Erythroblast (primary cell): ENCODE measurements at regions not wholly inside any gene's neighbourhood (a gene's known extent, or its start where the extent isn't known, plus 50 kb on each side); places are given as distances from the start of the nearest gene placed in this dataset.
"Not testable (repeated sequence)": the region's sequence is repeated elsewhere in the genome, so short reads cannot be mapped to it uniquely, and the experiment has no call there.

Experiments used
- DNase-seq, 2 experiments: peaks; one replicate each; lab custom pipeline; 2025; lab: John Stamatoyannopoulos, UW
- GATA1 ChIP-seq: IDR thresholded peaks from 2 replicates; pipeline ENCODE4 v1.6.1; 2011; ENCODE audit warnings: low read depth, mild to moderate bottlenecking, control low read depth, low read length, moderate library complexity
- POLR2A ChIP-seq: IDR thresholded peaks from 2 replicates; pipeline ENCODE4 v1.6.1; 2011; ENCODE audit warnings: mild to moderate bottlenecking, low read length

DNA sequence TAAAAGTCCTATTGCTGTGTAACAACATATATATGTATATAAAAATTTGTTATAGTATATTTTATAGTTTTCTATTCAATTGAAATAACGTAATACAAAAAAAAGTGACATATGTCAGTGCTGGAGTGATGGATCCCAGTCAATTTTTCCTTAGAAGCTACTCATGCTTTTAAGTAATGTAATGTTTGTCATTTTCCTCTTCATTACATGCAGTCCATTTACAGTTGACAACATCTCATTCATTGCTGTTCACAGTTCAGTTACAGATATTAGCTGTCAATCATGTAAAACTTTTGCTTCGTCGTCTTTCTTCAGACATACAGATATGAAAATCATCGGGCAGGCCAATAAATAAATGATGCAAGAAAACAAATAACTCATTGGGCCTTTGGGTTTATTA lies 525.1 kb upstream of the PRR20A start:
- DNase-seq: no peak
- TF ChIP-seq GATA1 (no peak), POLR2A (no peak)

DNA sequence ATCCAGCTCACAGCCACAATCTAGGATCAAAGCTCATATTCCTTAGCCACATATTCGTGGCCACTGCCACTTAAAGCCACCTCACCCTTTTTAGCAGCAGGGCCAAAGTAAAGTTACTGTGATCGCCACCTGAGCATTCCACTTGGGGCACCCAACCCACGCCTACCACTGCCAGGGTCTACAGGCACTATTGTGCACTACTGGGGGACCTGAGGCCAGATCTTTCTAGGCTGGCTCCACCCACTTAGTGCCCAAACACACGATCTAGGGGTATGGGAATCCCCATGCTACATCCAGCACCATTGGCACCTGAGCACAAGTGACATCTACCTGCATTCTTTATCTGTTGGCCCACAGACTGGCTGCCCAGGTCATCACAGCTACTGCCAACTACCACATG lies 517.9 kb upstream of the PRR20A start:
- TF ChIP-seq GATA1 (no peak), POLR2A (no peak)

DNA sequence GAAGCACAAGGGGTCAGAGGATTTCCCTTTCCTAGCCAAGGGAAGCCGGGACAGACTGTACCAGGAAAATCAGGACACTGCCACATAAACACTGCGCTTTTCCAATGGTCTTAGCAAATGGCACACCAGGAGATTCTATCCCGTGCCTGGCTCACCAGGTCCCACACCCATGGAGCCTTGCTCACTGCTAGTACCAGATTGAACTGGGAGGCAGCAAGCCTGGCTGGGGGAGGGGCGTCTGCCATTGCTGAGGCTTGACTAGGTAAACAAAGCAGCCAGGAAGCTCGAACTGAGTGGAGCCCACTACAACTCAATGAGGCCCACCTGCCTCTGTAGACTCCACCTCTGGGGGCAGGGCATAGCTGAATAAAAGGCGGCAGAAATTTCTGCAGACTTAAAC lies 511.8 kb upstream of the PRR20A start:
- DNase-seq: not testable (repeated sequence)

More for the DNA sequence above, 517.9 kb upstream of the PRR20A start:
- no peak for DNase-seq

DNA sequence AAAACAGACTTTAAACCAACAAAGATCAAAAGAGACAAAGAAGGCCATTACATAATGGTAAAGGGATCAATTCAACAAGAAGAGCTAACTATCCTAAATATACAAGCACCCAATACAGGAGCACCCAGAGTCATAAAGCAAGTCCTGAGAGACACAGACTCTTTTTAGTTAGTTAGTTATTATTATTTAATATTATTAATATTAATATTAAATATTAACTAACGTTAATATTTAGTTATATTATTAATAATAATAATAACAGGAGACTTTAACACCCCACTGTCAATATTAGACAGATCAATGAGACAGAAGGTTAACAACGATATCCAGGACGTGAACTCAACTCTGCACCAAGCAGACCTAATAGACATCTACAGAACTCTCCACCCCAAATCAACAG lies 509.7 kb upstream of the PRR20A start:
- not testable (repeated sequence) for DNase-seq

DNA sequence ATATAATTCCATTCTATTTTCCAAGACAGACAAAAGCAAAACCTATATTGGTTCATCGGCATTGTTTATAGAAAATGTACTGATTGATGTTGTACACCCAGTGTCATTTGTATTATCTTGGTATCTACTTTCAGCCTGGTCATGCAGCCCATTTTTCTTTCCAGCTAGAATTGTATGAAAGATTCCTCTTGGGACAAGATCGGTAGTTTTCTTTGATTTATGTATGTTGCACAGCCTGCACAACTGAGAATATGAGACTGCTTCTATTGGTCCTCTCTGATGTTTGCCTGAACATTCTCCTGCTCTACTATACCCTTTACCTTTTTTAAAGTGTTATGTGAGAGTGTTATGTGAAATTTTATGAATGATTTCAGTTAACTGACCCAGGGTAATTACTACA lies 487.7 kb upstream of the PRR20A start:
- no peak for DNase-seq
- TF ChIP-seq POLR2A (no peak), GATA1 (no peak)

DNA sequence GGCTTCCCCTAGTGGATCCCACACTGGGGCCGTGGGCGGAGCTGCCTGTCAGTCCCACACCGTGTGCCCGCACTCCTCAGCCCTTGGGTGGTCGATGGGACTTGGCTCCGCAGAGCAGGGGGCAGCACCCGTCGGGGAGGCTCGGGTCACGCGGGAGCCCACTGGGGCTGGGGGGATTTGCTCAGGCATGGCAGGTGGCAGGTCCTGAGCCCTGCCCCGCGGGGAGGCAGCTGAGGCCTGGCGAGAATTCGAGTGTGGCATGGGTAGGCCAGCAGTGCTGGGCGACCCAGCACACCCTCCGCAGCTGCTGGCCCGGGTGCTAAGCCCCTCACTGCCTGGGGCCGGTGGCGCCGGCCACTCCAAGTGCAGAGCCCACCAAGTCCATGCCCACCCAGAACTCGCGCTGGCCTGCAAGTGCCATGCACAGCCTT lies 481.7 kb upstream of the PRR20A start:
- no peak for TF ChIP-seq POLR2A
- no peak for TF ChIP-seq GATA1
- DNase-seq: no peak

DNA sequence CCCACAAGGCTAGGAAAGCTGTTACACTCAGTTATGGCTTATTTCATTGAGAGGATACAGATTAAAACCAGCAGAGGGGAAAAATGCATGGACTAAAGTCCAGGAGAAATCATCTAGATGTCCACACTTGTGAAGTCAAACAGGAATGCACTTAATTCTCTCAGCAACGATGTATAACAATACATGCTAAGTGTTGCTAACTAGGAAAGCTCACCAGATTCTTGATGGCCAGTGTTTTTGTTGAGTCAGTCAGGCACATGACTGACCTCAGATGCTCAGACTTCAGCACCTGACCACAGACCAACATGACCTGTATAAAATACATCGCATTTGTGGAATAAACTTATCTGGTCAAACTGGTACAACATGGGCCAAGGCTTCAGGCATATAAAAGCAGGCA lies 470.2 kb upstream of the PRR20A start:
- DNase-seq: no peak
- no peak for TF ChIP-seq POLR2A
- no peak for TF ChIP-seq GATA1

DNA sequence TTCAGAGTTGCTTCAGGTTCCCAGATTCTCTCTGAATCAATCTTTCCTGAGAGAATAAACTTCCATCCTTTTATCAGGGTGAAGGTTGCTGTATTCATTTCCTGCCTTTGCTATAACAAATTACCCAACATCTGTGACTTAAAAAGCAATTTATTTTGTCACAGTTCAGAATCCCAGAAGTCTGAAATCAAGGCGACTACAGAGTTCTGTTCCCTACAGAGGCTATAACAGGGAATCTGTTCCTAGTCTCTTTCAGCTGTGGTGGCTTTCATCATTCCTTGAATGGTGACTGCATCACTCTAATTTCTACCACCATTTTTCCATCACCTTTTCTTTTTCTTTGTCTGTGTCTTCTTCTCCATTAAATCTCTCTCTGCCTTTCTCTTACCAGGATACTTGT lies 459.3 kb upstream of the PRR20A start:
- TF ChIP-seq POLR2A (no peak), GATA1 (no peak)
- DNase-seq: no peak

DNA sequence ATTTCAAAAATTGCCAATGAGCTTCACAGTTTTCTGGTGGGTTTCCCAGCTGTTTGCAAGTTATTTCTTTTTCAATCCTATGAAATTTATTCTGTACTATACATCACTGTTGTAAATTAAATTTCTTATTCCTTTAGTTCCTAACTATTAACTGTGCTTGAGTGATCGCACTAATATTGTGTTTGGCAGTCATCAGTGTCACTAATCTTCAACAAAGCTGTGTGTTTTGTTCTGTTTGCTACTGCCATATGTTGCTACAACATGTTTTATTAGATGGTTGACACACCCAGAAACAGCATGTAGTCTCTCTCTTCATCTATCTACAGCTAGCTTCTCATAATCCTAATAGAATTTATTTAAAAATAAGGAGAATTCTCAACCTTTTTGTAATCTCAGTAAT lies 453.6 kb upstream of the PRR20A start:
- DNase-seq: no peak
- TF ChIP-seq GATA1: no peak
- TF ChIP-seq POLR2A: no peak

DNA sequence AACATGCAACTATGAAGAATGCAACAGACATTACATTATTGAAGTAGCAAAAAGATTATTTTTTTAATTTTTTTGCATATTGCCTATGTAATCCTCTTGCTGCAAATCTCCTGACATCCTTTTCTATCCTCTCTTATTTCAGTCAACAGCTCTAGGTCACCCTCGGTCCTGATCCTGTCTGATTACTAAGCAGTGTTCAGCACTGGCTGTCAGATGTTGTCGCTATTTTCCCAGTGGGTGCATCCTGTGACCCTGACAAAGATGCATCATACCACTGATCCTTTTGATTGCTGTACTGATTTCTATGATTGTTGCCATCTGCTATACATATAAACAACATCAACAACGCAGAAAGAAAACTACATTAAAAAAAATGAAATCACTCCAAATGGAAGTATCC lies 443.7 kb upstream of the PRR20A start:
- DNase-seq: no peak

DNA sequence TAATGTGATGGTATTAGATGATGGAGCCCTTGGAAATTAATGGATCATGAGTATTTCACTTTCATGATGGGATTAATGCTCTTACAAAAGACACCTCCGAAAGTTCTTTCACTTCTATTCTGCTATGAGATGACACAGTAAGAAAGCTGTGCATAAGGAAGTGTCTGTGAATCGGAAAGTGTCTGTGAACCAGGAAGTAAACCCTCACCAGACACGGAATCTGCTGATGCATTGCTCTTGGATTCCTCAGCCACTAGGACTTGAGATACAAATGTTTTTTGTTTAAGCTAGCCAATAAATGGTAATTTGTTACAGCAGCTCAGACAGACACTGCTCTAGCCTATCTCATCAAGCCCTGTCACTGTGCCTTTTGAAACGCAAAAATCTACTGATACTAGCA lies 440.4 kb upstream of the PRR20A start:
- no peak for TF ChIP-seq POLR2A
- TF ChIP-seq GATA1: no peak
- DNase-seq: no peak

More for the DNA sequence above, 443.7 kb upstream of the PRR20A start:
- TF ChIP-seq POLR2A (no peak), GATA1 (no peak)

DNA sequence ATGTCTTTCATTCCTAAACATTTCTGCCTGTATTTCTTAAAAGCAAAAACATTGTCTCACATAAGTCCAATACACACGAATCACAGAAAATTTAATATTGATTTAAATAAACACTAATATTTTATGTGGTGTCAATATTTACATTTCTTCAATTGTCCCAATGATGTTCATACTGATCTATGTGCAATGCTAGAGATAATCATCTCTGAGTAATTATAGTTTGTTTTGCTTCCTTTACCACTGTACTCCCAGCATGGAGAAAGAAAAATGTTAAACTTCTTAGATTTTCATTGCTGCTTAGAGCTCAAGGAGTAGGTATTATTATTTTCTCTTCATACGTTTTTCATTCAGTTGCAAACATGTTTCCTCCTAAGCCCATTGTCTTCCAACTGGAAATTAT lies 434.2 kb upstream of the PRR20A start:
- TF ChIP-seq POLR2A (no peak), GATA1 (no peak)
- DNase-seq: no peak

DNA sequence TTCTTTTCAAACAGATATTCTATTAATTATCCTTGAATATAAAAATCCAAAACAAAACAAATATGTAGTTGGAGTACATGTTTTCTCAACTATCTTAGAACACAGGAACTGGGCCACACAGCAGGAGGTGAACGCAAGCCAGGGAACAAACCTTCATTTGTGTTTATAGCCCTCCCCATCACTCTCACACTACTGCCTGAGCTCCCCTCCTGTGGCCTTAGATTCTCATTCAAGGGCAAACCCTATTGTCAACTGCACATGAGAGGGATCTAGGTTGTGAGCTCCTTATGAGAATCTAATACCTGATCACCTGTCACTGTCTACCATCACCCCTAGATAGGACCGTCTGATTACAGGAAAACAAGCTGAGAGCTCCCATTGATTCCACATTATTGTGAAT lies 427.1 kb upstream of the PRR20A start:
- TF ChIP-seq GATA1: no peak
- no peak for TF ChIP-seq POLR2A
- DNase-seq: no peak

DNA sequence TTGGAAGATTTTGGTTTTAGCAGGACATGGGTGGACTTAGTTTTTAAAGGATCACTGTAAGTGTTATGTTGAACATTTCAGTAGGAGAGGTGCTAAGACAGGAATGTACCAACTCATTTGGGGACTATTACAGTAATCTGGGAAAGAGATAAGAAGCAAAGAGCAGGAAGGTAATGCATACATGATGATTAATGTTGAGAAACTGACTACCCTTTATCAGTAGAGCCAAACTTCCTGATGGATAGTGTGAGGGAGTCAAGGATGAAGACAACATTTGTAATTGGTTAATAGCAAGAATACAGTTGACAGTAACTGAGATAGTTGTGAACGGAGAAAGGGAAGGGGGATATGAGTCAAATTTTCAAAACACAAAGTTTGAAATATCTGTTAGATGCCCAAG lies 421.9 kb upstream of the PRR20A start:
- no peak for DNase-seq
- no peak for TF ChIP-seq GATA1
- no peak for TF ChIP-seq POLR2A

DNA sequence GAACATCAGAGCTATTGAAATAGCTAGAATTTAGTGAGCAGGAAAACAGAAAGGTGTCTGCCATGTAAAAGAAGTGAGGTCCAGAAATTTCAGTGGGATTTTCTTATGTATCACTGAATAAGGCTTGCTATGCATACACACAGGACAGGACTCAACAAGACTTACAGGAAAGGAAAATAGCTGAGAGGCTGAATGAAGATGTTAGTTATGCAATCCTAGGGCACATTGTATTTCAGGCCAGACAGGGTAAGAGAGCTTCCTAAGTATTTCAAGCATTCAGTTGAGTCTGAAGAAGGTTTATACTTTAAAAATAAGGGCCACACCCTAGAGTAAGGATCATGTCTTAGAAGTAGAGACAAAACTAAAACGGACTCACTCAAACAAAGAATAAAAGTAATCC lies 419.9 kb upstream of the PRR20A start:
- no peak for DNase-seq
- TF ChIP-seq POLR2A (no peak), GATA1 (no peak)

DNA sequence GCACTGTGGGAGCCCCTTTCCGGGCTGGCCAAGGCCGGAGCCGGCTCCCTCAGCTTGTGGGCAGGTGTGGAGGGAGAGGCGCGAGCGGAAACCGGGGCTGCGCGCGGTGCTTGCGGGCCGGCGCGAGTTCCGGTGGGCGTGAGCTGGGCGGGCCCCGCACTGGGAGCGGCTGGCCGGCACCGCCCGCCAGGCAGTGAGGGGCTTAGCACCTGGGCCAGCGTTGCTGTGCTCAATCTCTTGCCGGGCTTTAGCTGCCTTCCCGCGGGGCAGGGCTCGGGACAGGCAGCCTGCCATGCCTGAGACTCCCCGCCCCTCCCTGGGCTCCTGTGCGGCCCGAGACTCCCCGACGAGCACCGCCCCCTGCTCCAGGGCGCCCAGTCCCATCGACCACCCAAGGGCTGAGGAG lies 405.2 kb upstream of the PRR20A start:
- TF ChIP-seq POLR2A (no peak), GATA1 (no peak)
- no peak for DNase-seq
